Pancreas (tissue), 10 donors: ENCODE measurements at regions not wholly inside any gene's neighbourhood (a gene's known extent, or its start where the extent isn't known, plus 50 kb on each side); places are given as distances from the start of the nearest gene placed in this dataset.

Experiments
- ATAC-seq, 4 donors: fragments of 200-7000 bp; cut with Tn5 transposase; one replicate each; pipeline versions ENCODE4 v1.8.0 to v1.9.1; 2020; ENCODE audit warnings: mild to moderate bottlenecking in 4 of 4, moderate library complexity in 4 of 4
- DNase-seq, 6 donors: peaks; one replicate each; pipeline ENCODE4 v3.0.0-alpha.2; 2020
- FAIRE-seq: peaks from 2 replicates; lab custom pipeline; 2012; peaks lifted over from hg19 to GRCh38; lab: Jason Lieb, UNC
- H3K27ac ChIP-seq, 4 donors: fragments of 200-600 bp; sonication (generic); 1 replicate in 3 of 4; 2 replicates in 1 of 4; pipeline versions ENCODE4 v1.5.0 to v1.8.0; 2020
- H3K27me3 ChIP-seq, 4 donors: fragments of 200-600 bp; one replicate each; pipeline ENCODE4 v1.8.0; 2021
- H3K36me3 ChIP-seq, 3 donors: fragments of 200-600 bp; sonication (generic) in 1 of 3; one replicate each; pipeline versions ENCODE4 v1.5.0 to v1.8.0; 2020 to 2021
- H3K4me1 ChIP-seq, 3 donors: fragments of 200-600 bp; one replicate each; pipeline ENCODE4 v1.8.0; 2021
- H3K4me3 ChIP-seq, 4 donors: fragments of 200-600 bp; sonication (generic) in 2 of 4; one replicate each; pipeline versions ENCODE4 v1.5.0 to v1.8.0; 2020 to 2021
- H3K9me3 ChIP-seq, 4 donors: fragments of 200-600 bp; one replicate each; pipeline ENCODE4 v1.8.0; 2021
- CTCF ChIP-seq, 4 donors: fragments of 200-600 bp; sonication (generic) in 3 of 4; IDR thresholded peaks; one replicate each; pipeline versions ENCODE4 v1.5.0 to v1.8.0; 2021; ENCODE audit warnings: antibody characterized with exemption in 4 of 4
- WGBS, 2 donors: extraction: QIAGEN DNeasy Blood & Tissue Kit; methylation state at CpG; one replicate each; pipeline ENCODE4 v1.1.7; 2013; 5-methylcytosine and 5-hydroxymethylcytosine counted together
- intact Hi-C, 3 donors: fragments of 100-400 bp; cut with DNase I; formaldehyde crosslinking; loops; one replicate each; pipeline versions ENCODE4 v1.11.1 to v1.14.2; 2022
- donor health status: healthy with polysubstance abuse.
- donor health status: DM: no; HTN: no; CAD: no; lungs with moderate emphysema.
- donor health status: DM: no; HTN: no; CAD: no.
- donor health status: control.
- donor health status: control.
- donor health status: Bipolar disorder and iron deficiency.
- donor health status: DM: yes; HTN: yes; CAD: no.
- donor health status: DM: no; HTN: no; CAD: no.
- donor health status: DM: no; HTN: no; CAD: no.
- donor health status: DM: yes; HTN: yes; CAD: no.

- ATAC-seq (peak in 1 of 4 donors; percentile 44), DNase-seq (no peak), FAIRE-seq (peak; percentile 88)
- Histone ChIP-seq H3K27ac (no peak overlapping the region), H3K27me3 (no peaks in the 10 kb centered on the region), H3K4me1 (no peaks in the 10 kb centered on the region), H3K4me3 (no peak overlapping the region), H3K36me3 (no peaks in the 10 kb centered on the region), H3K9me3 (no peaks in the 10 kb centered on the region)
- 15 to 20% methylated on average over 5 of the region's 5 CpGs for WGBS, 2 donors
- intact Hi-C loops, result no loop called here
- no peak for TF ChIP-seq CTCF (IDR thresholded peaks at IDR 0.05)
Measured at GRCh38 chr3:154758109-154758868, 321.8 kb upstream of the MME start.

- Histone ChIP-seq H3K36me3 (no peaks in the 10 kb centered on the region), H3K27ac (no peak overlapping the region), H3K27me3 (no peaks in the 10 kb centered on the region), H3K9me3 (no peaks in the 10 kb centered on the region), H3K4me1 (no peaks in the 10 kb centered on the region), H3K4me3 (no peak overlapping the region)
- no peak for DNase-seq
- intact Hi-C loops, result no loop called here
- no peak for TF ChIP-seq CTCF (IDR thresholded peaks at IDR 0.05)
- WGBS, 2 donors, result 47 to 51% methylated on average over 1 of the region's 1 CpG
- no peak for ATAC-seq
- FAIRE-seq, result no peak
Measured at GRCh38 chr3:154753101-154753500, 323.1 kb upstream of the GPR149 start.

GRCh38 chr3:154749514-154749913 is 319.5 kb upstream of the GPR149 start:
- H3K36me3 ChIP-seq, result no peaks in the 10 kb centered on the region
- intact Hi-C loops, result no loop called here
- no peak overlapping the region for H3K4me3 ChIP-seq
- WGBS, 2 donors, result 68 to 78% methylated on average over 3 of the region's 3 CpGs
- no peak overlapping the region for H3K27ac ChIP-seq
- DNase-seq (no peak), FAIRE-seq (no peak), ATAC-seq (no peak)
- no peaks in the 10 kb centered on the region for H3K9me3 ChIP-seq
- no peaks in the 10 kb centered on the region for H3K27me3 ChIP-seq
- no peaks in the 10 kb centered on the region for H3K4me1 ChIP-seq
- TF ChIP-seq CTCF (IDR thresholded peaks at IDR 0.05), result no peak

- intact Hi-C loops, result no loop called here
- 33 to 38% methylated on average over 1 of the region's 1 CpG for WGBS, 2 donors
- H3K4me3 ChIP-seq, result no peak overlapping the region
- FAIRE-seq (no peak), ATAC-seq (no peak), DNase-seq (no peak)
- no peak overlapping the region for H3K27ac ChIP-seq
- H3K9me3 ChIP-seq, result no peaks in the 10 kb centered on the region
- H3K4me1 ChIP-seq, result no peaks in the 10 kb centered on the region
- no peaks in the 10 kb centered on the region for H3K36me3 ChIP-seq
- H3K27me3 ChIP-seq, result no peaks in the 10 kb centered on the region
- no peak for TF ChIP-seq CTCF (IDR thresholded peaks at IDR 0.05)
Measured at GRCh38 chr3:154745929-154746328, 315.9 kb upstream of the GPR149 start.

GRCh38 chr3:154745122-154745521 is 315.1 kb upstream of the GPR149 start:
- no peaks in the 10 kb centered on the region for H3K27me3 ChIP-seq
- H3K27ac ChIP-seq, result no peak overlapping the region
- H3K9me3 ChIP-seq, result no peaks in the 10 kb centered on the region
- H3K4me1 ChIP-seq, result no peaks in the 10 kb centered on the region
- TF ChIP-seq CTCF (IDR thresholded peaks at IDR 0.05), result no peak
- intact Hi-C loops, result no loop called here
- H3K36me3 ChIP-seq, result no peaks in the 10 kb centered on the region
- ATAC-seq, result no peak
- H3K4me3 ChIP-seq, result no peak overlapping the region
- no peak for DNase-seq
- FAIRE-seq, result no peak
